GM21723 (cell line): ENCODE measurements at regions not wholly inside any gene's neighbourhood (a gene's known extent, or its start where the extent isn't known, plus 50 kb on each side); places are given as distances from the start of the nearest gene placed in this dataset.
A peak's percentile ranks its signal among the peaks of the same experiment; 100 is the strongest.

Source experiments
- ATAC-seq: cut with Tn5 transposase; IDR thresholded peaks from one replicate; pipeline ENCODE4 v1.9.1; 2021; ENCODE audit warnings: mild to moderate bottlenecking, moderate library complexity; ENCODE audit not compliant: unreplicated experiment

DNA sequence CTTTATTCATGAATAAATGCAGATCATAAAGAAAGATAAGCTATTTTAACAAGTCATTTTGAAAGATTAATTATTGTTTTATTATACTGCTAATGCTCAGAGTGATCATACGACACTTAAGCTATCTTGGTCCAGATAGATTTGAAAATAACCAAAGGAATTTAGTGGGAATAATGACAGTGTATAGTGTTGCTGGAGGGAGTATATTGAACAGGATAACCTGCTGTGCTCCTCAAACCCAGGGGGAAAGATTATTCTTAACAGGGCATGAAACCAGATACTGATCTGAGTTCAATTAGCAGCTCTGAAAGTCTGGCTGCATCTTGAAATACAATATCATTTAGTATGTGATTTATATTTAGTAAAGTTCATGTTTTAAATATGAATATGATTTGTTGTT, 216.3 kb upstream of the ITGA4 start:
- no peak for ATAC-seq

DNA sequence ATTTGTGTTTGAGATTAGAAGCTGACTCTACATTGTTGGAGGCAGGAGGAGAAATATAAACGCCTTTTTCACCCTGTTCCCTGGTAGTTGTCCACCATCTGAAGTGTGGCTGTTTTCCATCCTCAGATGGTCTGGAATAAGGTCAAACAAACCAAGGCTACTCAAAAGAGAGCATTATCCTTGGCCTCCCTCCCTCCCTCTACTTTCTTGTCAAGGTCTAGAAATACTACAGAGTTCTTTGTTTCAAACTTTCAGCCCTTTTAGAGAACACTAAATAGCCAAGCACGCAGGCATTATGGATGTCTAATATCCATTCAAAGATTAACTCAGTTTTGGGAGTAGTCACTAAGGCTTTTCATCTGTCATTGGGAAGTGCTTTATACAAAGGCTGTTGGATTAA, 215.8 kb upstream of the ITGA4 start:
- peak; percentile 10 for ATAC-seq

DNA sequence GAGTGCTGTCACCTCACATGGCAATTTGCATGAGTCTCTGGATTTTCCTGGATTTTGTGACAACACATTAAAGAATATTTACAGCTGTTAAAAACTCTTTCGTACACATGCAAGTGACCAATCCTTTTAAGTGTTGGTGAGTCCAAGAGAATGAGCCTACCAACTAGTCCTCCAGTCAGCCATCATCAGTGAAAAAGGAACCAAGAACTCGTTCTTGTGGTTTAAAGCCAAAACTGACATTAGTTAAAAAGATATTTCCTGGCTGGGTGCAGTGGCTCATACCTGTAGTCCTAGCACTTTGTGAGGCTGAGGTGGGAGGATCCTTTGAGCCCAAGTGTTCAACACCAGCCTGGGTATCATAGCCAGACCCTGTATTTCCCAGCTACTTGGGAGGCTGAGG, 215.4 kb upstream of the ITGA4 start:
- peak; percentile 88 for ATAC-seq

DNA sequence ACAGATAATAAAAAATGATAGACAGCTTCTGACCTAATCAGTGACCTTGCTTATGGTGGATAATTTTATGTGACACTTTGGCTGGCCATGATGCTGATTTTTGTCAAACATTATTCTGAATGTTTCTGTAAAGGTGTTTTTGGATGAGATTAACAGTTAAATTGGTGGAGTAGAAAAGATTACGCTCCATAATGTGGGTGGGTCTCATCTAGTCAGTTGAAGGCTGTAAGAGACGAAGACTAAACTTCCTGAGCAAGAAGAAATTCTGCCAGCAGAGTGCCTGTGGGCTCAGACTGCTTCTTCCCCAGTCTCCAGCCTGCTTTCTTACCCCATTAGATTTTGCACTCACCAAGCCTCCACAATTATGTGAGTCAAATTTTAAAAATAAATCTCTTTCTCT, 214.9 kb upstream of the ITGA4 start:
- ATAC-seq: no peak

DNA sequence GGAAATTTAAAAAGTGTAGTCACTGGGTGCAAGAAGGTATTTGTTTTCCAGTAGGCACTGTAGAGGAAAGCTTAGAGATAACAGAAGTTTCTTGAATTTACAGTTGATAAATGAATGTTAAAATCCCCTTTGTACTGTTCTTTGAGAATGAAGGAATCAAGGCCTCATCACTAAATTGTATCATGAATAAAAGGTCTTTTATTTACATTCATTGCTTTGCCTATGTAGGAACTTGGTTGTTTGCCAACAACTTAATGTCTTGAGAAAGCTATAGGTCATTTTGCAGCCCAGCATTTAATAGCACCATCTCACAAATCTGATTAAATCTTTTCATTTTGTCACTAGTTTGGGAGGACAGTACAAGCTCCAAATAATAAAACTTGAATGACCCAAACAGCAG, 213.9 kb upstream of the ITGA4 start:
- ATAC-seq: no peak

DNA sequence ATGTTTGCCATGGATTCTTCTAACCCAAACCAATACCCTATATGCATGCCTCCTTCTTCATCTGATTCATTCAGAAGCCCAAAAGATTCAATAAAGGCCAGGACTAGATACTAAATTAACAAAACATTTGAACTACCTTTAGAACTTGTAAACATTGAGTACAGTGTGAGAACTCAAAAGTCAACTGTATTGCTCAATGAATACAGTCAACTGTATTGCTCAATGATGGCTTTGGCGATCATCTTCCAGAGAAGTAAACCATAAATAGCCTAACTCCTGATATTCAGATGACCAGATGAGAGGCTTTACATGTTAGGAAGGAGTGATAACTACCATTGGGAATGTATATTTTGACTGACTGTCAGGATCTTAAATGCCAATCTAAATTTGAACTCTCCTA, 206.5 kb upstream of the ITGA4 start:
- ATAC-seq: no peak

DNA sequence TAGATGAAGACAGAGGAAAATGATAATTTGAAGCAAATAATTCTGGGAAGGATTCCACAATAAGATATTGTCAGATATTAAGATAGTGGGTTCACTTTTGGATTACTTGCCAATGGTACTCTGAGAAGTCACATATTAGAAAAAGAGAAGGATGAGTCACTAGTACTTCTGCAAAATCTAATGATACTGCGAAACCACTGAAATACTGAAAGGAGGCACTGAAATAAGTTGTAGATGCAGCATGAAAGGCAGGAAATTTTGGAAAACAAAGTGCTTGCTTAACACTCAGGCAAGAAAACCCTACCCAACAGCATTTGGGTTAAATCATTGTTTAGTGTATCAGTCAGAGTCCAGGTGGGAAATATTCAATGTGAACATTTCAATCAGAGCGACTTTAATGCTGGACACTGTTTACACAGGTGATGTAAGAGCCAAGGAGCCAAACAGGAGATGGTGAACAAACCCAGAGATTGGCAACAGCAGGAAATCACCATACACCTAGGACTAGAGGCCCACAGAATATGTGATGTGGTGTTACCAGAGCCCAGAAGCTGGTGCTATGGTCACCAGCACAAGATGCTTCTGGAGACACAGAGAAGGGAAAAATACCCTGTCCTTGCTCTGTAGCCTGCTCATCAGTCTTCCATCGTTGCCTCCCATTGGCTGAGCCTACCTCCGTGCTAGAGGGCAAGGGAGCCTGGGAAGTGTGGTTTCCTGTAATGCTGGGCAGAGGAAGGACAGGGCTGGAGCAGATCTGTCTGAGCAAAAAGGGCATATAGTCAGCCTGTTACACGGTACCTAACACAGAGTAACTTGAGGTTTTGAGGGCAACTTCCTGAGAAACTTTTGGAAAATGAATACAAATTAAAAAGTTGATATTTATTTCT, 204.7 kb upstream of the ITGA4 start:
- ATAC-seq: peak; percentile 79

DNA sequence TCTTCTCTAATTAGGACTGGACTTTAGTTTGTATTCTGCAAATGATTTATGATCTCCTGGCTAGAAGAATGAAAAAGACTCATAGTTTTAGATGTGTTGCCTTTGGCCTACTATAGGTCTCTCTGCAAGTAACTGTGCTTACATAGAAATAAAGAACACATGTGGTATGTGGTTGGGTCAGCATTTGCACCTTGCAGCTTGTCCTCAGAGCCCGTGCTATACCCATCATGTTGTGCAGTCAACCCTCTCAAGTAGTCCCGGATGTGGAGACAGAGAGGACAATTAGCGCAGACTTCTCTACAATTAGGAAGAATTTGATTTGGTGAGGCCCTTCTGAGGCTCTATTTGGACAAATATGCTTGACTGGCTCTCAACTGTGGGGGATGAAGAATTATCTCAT, 203.7 kb upstream of the ITGA4 start:
- ATAC-seq: no peak

DNA sequence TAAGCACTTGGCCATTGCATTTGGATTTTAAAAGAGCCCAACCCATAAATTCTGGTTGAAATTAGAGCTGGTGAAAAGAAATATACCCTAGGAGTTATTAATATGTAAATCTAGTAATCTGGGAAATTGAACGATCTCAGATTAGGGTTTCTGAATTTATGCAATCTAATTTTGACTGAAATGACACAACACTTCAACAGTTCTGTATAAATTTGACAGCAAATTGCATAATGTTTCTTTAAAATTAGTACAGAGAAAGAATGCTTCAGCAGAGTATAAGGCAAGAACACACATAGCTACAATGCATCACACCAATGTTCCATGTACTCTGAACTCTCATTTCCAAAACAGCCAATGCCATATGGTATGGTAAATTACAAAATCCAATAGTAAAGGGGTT, 201.5 kb upstream of the ITGA4 start:
- no peak for ATAC-seq

DNA sequence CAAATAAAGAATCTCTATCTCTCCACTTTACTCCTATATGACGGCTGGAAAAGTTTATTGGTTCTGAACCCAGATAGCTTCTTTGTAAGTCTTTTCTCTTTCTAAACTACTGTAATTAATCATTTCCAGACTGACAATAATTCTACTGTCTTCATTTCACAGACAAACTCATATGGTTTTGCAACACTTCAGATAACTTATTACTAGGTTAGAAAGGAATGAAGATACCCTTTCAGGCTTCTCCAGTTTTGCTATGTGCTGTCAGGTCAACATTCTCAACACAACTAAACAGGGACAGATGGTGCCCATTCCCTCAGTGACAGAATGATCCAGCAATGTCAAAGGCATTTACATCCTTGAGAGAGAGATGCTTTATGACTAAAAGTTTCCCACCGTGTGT, 198.5 kb upstream of the ITGA4 start:
- no peak for ATAC-seq

DNA sequence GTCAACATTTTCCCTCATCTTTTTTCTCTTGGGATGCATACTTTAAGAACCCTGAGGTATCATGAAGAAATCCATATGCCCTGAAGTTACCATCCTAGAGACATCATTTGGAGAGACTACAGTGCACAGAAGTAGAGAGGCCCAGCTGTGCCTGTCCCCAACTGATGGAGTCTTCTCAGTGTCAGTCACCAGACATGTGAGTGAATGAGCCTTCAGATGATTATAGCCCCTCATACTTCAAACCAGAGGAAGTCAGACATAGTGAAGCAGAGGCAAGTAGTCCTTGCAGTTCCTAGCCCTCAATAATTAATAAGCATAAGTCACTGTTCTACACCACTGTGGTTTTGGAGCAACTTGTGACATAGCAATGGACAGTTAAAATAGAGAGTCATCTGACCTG, 194.4 kb upstream of the ITGA4 start:
- no peak for ATAC-seq

DNA sequence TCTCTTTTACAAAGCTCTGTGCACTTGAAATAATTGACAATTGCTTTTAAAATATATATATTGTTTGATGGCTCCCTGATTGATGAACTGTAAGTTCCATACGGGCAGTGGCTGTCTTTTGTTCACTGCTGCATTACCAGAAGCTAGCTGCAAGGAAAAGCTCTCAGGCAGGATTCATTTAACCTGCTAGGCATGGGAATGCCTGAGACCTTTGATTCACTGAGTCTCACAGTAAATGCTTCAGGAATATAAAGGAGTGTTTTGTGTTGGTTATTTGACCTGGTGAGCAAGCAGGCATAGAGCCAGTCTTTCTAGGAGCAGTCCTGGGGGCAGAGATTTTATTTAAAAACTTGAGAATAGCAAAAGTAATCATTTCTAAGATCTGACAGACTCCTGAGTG, 193.2 kb upstream of the ITGA4 start:
- no peak for ATAC-seq

DNA sequence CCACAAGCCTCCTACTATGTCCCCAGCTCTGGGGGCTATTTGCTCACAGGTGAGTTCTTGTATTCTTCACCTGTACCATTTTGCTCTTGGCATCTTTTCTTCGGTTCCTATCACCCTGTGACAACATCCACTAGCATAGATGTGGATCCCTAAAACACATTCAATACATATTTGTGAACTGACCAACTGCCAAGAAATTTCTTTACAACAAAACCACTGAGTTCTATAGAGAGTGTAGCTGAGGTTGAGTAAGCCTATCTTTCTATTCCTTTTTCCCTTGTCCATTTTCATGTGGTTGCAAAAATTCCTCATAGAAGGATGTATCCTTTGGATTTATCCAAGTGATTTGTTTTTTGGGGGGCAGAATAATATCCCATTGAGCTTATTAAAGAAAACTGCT, 192.7 kb upstream of the ITGA4 start:
- no peak for ATAC-seq

DNA sequence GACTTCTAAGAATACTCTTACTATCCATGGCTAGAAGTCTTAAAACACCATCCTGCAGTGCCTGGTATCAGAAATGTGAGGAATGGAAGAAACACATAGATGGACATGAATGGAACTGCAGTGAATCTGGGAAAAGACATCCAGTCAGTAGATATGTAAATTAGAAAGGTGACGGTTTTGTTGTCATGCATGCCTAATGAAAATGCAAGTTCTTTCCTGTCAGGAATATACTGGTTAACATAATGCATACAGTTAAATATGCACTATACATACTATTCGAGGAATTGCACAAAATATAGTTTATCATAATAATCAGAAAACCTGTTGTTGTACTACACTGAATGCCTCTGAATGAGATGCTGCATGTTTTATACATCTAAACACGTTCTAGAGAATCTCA, 190.6 kb upstream of the ITGA4 start:
- no peak for ATAC-seq

DNA sequence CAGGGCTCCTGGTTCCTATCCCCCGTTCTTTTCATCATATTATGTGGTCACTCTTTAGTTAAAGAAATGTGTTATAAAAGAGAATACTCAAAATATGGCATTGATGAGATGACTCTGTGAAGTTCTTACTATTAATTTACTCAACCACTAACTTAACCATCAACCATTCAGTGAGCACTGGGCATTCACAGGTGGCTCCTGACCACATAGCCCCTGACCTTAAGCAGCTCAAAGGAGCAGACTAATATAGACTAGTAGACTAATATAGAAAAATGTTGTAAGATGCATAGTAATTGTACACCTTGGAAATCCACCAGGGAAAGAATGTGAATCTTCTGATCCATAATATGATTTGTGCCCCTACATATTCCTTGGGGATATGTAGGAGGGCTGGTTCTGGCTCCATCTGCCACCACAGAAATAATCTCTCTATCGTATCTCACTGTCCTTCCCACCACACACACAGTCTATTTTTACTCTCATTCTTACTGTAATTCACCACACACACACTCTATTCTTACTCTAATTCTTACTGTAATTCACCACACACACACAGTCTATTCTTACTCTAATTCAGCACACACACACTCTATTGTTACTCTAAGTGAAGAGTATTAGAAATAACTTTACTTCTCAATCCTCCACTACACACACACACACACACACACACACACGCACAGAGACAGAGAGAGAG, 188.9 kb upstream of the ITGA4 start:
- no peak for ATAC-seq

DNA sequence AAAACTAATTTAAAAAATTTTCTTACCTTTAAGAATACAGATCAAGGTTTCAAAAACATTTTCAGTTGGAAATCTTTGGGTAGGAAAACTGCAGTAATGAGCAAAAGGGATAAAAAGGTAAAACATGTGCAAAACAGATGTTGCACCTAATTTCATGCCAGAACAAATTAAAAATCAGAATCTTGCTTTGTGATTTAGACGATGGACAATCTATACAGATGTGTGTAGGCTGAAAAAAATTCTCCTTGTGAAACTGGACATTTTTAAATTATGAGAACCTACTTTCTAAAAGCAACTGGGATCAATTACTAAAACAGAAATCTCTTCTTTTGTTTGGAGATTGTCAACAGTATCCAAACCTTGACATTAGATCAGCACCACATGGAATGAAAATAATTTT, 183.2 kb upstream of the ITGA4 start:
- no peak for ATAC-seq

DNA sequence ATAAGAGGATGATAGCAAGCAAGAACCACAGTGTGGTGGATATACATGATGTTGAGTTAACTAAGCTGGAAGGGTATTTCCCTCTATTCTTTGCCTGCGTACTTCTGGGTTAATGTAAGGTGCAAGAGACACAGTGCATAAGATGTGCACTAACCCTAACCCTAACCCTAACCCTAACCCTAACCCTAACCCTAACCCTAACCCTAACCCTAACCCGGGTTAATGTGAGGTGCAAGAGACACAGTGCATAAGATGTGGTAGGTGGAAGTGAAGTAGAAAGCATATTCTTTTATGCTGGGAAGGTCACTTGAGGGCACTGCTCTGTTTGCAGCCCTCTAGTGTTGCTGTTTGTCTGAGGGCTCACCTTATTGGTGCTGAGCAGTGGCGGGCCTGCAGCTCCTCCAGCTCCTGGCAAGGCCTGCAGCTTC, 181.5 kb upstream of the ITGA4 start:
- peak; percentile 59 for ATAC-seq

DNA sequence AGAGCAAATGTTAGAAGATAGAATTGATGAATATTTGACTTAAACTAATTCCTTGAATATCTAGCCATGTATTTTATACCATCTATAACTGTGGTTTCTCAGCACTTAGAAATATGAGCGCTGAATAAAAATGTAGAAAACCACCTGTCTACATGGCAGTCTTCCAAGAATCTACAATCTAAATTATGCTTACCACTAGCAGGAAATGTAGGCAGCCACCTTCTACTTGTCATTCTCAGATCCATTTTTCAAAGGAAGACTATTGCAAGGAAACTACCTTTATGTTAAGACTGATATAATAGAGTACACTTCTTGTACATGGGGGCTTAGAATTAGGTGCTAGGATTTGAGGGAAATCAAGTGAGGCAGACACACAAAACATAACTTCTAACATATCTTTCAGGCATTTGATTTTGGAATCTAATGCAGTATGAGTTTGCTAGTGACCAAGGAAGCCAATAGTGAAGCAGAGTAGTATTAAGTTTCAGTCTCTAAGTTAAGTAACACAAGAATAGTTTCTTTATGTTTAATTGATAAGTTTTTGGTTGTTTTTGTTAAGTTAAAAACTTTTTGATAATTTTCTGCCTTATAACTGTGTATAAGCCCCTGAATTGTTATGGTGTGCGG, 175.9 kb upstream of the ITGA4 start:
- peak; percentile 67 for ATAC-seq

DNA sequence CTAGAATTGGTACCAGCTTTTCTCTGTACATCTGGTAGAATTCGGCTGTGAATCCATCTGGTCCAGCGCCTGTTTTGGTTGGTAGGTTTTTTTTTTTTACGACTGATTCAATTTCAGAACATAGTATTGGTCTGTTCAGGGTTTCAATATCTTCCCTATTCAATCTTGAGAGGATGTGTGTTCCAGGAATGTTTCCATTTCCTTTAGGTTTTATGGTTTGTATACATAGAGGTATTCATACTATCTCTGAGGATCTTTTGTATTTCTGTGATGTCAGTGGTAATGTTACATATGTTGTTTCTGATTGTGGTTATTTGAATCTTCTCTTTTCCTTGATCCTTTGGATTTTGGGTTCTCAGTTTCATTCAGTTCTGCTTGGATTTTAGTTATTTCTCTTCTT, 172.1 kb upstream of the ITGA4 start:
- no peak for ATAC-seq

DNA sequence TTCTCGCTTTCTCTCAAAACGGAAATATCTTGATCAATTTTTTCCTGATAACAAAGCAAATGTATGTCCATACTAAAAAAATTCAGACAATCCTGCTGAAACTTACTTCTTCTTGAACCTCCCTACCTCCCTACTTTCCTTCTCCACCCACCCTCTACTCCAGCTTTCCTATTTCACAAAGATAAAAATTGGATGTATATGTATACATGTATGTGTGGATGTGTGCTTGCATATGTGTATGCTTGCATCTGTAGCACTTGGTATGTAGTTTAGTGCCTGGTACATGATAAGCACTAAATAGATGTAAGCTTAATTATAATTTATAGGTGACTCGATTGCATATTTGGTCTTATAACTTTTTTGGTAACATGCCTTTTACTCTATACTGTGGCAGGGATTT, 167.5 kb upstream of the ITGA4 start:
- no peak for ATAC-seq

DNA sequence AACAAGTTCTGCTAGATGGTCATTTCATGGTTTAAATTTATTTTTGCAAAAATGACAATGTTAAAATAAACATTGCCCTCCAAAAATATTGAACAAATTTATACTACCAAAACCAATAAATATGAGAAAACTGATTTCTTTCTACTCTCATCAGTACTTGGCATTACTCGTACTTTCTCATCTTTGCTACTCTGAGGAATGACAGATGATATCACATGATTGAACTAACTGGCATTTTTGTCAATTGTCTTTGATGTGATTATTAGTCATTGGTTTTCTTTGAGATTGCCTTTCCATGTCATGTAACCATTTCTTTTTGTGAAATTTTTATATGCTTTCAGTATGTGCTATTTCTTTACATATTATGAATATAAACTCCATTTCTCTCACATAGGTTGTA, 167.0 kb upstream of the ITGA4 start:
- no peak for ATAC-seq

DNA sequence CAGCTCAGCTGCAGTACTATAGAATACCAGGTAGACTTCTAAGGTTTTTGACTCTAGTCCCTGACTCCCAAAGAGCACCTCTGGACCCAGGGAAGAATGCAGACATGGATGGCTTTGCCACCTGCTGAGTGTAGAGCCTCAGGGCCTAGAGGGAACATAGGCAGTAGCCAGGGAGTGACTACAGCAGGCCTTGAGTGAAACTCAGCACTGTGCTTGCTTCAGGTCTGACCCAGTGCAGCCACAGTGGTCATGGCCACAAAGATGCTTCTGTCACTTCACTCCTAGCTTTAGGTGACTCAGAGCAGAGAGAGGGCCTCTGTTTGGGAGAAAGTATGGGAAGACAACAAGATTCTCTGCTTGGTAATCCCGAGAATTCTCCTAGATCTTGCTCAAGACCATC, 162.2 kb upstream of the ITGA4 start:
- ATAC-seq: no peak
